Gastroesophageal sphincter (tissue), 4 donors: ENCODE measurements at regions not wholly inside any gene's neighbourhood (a gene's known extent, or its start where the extent isn't known, plus 50 kb on each side); places are given as distances from the start of the nearest gene placed in this dataset.

Experiments
- ATAC-seq: fragments of 150-250 bp; one replicate; pipeline ENCODE4 v1.9.1; 2016; ENCODE audit warnings: mild to moderate bottlenecking, moderate library complexity
- H3K27ac ChIP-seq, 4 donors: fragments of 200-600 bp; sonication (generic) in 3 of 4; 1 replicate in 3 of 4; 2 replicates in 1 of 4; pipeline ENCODE4 v1.5.1; 2016 to 2019
- H3K27me3 ChIP-seq: fragments of 200-600 bp; sonication (generic); one replicate; pipeline ENCODE4 v1.5.1; 2019
- H3K36me3 ChIP-seq, 2 donors: fragments of 200-600 bp; sonication (generic); one replicate each; pipeline ENCODE4 v1.5.1; 2019; ENCODE audit warnings: control low read depth in 1 of 2
- H3K4me1 ChIP-seq, 3 donors: fragments of 200-600 bp; sonication (generic); 1 replicate in 2 of 3; 2 replicates in 1 of 3; pipeline ENCODE4 v1.5.1; 2016 to 2019; ENCODE audit warnings: control low read depth in 2 of 3
- H3K4me3 ChIP-seq, 2 donors: fragments of 200-600 bp; sonication (generic); one replicate each; pipeline ENCODE4 v1.5.1; 2019; ENCODE audit warnings: mild to moderate bottlenecking in 1 of 2, moderate library complexity in 1 of 2
- H3K9me3 ChIP-seq, 3 donors: fragments of 200-600 bp; sonication (generic); one replicate each; pipeline ENCODE4 v1.5.1; 2017 to 2019; ENCODE audit warnings: control low read depth in 2 of 3
- EP300 ChIP-seq: sonication (generic); formaldehyde crosslinking; IDR thresholded peaks from one replicate; pipeline ENCODE4 v1.6.1; 2017; ENCODE audit warnings: antibody characterized with exemption, mild to moderate bottlenecking
- POLR2A ChIP-seq, 2 donors: fragments of 450-650 bp; IDR thresholded peaks; one replicate each; pipeline ENCODE4 v1.6.1; 2017; ENCODE audit warnings: antibody characterized with exemption in 2 of 2, mild to moderate bottlenecking in 2 of 2, moderate library complexity in 1 of 2
- POLR2AphosphoS5 ChIP-seq: sonication (generic); formaldehyde crosslinking; IDR thresholded peaks from one replicate; pipeline ENCODE4 v1.6.1; 2017; ENCODE audit warnings: antibody characterized with exemption
- WGBS, 2 donors: methylation state at CpG; one replicate each; pipeline ENCODE4 v1.1.5; 2018; ENCODE audit warnings: low coverage in 1 of 2; 5-methylcytosine and 5-hydroxymethylcytosine counted together
- TF ChIP-seq, protein P1 (sequence below), 4 experiments: fragments of 200-600 bp in 2 of 4; fragments of 450-650 bp in 2 of 4; sonication (generic) in 1 of 4; IDR thresholded peaks; one replicate each; pipeline ENCODE4 v1.5.1; 2017 to 2019; ENCODE audit warnings: antibody characterized with exemption in 4 of 4, mild to moderate bottlenecking in 2 of 4, moderate library complexity in 2 of 4

- H3K36me3 ChIP-seq, result no peaks in the 10 kb centered on the region
- no peaks in the 10 kb centered on the region for H3K27me3 ChIP-seq
- ATAC-seq, result no peak
- no peaks in the 10 kb centered on the region for H3K9me3 ChIP-seq
- WGBS, 2 donors, result 74 to 86% methylated on average over 4 to 7 of the region's 9 CpGs
- H3K4me1 ChIP-seq, result peaks cover 0 to 4% (median 0%) of the 10 kb centered on the region in 3 donors
- TF ChIP-seq, protein P1, sequence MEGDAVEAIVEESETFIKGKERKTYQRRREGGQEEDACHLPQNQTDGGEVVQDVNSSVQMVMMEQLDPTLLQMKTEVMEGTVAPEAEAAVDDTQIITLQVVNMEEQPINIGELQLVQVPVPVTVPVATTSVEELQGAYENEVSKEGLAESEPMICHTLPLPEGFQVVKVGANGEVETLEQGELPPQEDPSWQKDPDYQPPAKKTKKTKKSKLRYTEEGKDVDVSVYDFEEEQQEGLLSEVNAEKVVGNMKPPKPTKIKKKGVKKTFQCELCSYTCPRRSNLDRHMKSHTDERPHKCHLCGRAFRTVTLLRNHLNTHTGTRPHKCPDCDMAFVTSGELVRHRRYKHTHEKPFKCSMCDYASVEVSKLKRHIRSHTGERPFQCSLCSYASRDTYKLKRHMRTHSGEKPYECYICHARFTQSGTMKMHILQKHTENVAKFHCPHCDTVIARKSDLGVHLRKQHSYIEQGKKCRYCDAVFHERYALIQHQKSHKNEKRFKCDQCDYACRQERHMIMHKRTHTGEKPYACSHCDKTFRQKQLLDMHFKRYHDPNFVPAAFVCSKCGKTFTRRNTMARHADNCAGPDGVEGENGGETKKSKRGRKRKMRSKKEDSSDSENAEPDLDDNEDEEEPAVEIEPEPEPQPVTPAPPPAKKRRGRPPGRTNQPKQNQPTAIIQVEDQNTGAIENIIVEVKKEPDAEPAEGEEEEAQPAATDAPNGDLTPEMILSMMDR (IDR thresholded peaks at IDR 0.05), result no peak
- TF ChIP-seq EP300 (no peak), POLR2A (IDR thresholded peaks at IDR 0.05) (no peak), POLR2AphosphoS5 (no peak)
- no peak overlapping the region for H3K4me3 ChIP-seq
- H3K27ac ChIP-seq, result no peak overlapping the region
These were observed 96.3 kb upstream of the WWC1 start for GRCh38 chr5:168195110-168195509.

DNA sequence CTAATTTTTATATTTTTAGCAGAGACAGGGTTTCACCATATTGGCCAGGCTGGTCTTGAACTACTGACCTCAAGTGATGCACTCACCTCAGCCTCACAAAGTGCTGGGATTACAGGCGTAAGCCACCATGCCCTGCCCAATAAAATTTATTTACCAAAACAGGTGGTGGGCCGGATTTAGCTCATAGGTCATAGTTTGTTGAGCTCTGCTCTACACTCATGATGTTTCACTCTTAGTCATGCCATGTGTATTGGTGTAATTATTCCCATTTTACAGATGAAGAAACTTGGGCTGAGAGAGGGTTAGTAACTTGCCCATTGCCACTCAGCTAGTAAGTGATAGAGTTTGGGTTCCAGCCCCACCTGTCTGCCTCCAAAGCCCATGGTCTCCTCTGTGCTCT lies 93.1 kb upstream of the WWC1 start:
- Histone ChIP-seq H3K36me3 (no peaks in the 10 kb centered on the region), H3K27ac (no peak overlapping the region), H3K4me3 (no peak overlapping the region), H3K27me3 (no peaks in the 10 kb centered on the region), H3K9me3 (no peaks in the 10 kb centered on the region), H3K4me1 (peaks cover 0 to 4% (median 0%) of the 10 kb centered on the region in 3 donors)
- 60% methylated on average over 1 of the region's 2 CpGs; no CpG with 5 or more reads in 1 of the 2 donors for WGBS, 2 donors
- TF ChIP-seq EP300, result no peak
- TF ChIP-seq, protein P1 (IDR thresholded peaks at IDR 0.05), result no peak
- TF ChIP-seq POLR2A (IDR thresholded peaks at IDR 0.05), result no peak
- TF ChIP-seq POLR2AphosphoS5, result no peak
- no peak for ATAC-seq

DNA sequence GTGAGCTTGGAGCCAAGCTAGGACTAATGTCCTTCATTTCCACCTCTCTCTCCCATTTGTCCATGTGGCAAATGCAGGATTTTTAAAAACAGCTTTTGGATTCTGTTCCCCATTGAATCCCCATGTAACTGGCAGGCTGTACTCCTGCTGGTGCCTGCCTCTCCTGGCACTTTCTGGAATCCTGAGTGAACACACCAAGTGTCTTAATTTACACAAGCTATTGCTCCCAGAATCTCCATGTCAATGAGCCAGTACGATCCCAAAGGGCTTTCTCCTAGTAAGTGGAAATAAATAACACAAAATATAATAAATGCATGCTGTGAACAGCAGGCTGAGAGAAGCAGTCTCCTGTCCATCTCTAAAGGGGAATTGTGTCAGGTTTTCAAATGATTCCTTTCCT lies 88.4 kb upstream of the WWC1 start:
- Histone ChIP-seq H3K9me3 (no peaks in the 10 kb centered on the region), H3K36me3 (no peaks in the 10 kb centered on the region)
- ATAC-seq, result no peak

DNA sequence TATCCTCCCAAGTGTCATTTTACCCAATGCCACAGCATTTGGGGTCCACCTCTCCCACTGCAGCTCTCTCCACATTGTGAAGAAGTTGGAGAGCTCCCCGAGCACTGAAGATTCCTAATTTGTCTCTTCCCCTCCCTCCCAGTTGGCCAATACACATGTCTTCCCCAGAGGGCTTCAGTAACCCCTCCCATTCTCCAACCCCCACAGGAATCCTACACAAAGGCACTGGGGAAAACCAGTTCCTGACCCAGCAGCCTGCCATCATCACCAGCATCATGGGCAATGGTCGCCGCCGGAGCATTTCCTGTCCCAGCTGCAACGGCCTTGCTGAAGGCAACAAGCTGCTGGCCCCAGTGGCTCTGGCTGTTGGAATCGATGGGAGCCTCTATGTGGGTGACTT lies 87.3 kb upstream of the WWC1 start:
- no peaks in the 10 kb centered on the region for H3K27me3 ChIP-seq
- ATAC-seq, result no peak
- TF ChIP-seq POLR2AphosphoS5 (no peak), POLR2A (IDR thresholded peaks at IDR 0.05) (no peak), EP300 (no peak)
- TF ChIP-seq, protein P1 (IDR thresholded peaks at IDR 0.05), result no peak
- 86% methylated on average over 1 of the region's 6 CpGs; no CpG with 5 or more reads in 1 of the 2 donors for WGBS, 2 donors
- no peak overlapping the region for H3K4me3 ChIP-seq
- no peak overlapping the region for H3K27ac ChIP-seq
- H3K36me3 ChIP-seq, result no peaks in the 10 kb centered on the region
- H3K4me1 ChIP-seq, result no peaks in the 10 kb centered on the region
- no peaks in the 10 kb centered on the region for H3K9me3 ChIP-seq

More for the DNA sequence above, 88.4 kb upstream of the WWC1 start:
- H3K27me3 ChIP-seq, result no peaks in the 10 kb centered on the region
- 17 to 75% methylated on average over 1 of the region's 1 CpG for WGBS, 2 donors
- TF ChIP-seq, protein P1 (IDR thresholded peaks at IDR 0.05), result no peak
- no peak for TF ChIP-seq POLR2A (IDR thresholded peaks at IDR 0.05)
- no peak for TF ChIP-seq POLR2AphosphoS5
- TF ChIP-seq EP300, result no peak
- no peak overlapping the region for H3K4me3 ChIP-seq
- no peak overlapping the region for H3K27ac ChIP-seq
- no peaks in the 10 kb centered on the region for H3K4me1 ChIP-seq

- 86 to 94% methylated on average over 3 to 5 of the region's 7 CpGs for WGBS, 2 donors
- Histone ChIP-seq H3K27me3 (no peaks in the 10 kb centered on the region), H3K4me1 (no peaks in the 10 kb centered on the region), H3K36me3 (no peaks in the 10 kb centered on the region), H3K4me3 (no peak overlapping the region), H3K9me3 (no peaks in the 10 kb centered on the region), H3K27ac (no peak overlapping the region)
- TF ChIP-seq EP300, result no peak
- TF ChIP-seq, protein P1 (IDR thresholded peaks at IDR 0.05), result no peak
- TF ChIP-seq POLR2AphosphoS5, result no peak
- TF ChIP-seq POLR2A (IDR thresholded peaks at IDR 0.05), result no peak
- ATAC-seq, result no peak
These were observed 83.9 kb upstream of the WWC1 start for GRCh38 chr5:168207450-168208029.
